Sigmoid colon (tissue), 4 donors: ENCODE measurements at regions not wholly inside any gene's neighbourhood (a gene's known extent, or its start where the extent isn't known, plus 50 kb on each side); places are given as distances from the start of the nearest gene placed in this dataset.

Experiments
- CTCF ChIP-seq, 4 experiments: fragments of 450-650 bp in 3 of 4; fragments of 200-600 bp in 1 of 4; IDR thresholded peaks; one replicate each; pipeline ENCODE4 v1.5.1; 2016 to 2019; ENCODE audit warnings: antibody characterized with exemption in 4 of 4, mild to moderate bottlenecking in 3 of 4, moderate library complexity in 2 of 4
- EP300 ChIP-seq, 4 donors: sonication (generic); formaldehyde crosslinking; IDR thresholded peaks; one replicate each; pipeline ENCODE4 v1.6.1; 2017; ENCODE audit warnings: antibody characterized with exemption in 4 of 4
- POLR2AphosphoS5 ChIP-seq, 4 donors: sonication (generic); formaldehyde crosslinking; IDR thresholded peaks; one replicate each; pipeline ENCODE4 v1.6.1; 2017; ENCODE audit warnings: antibody characterized with exemption in 4 of 4

GRCh38 chr14:101417434-101417833, 143.9 kb upstream of the DIO3 start:
- TF ChIP-seq CTCF (IDR thresholded peaks at IDR 0.05) (no peak), POLR2AphosphoS5 (IDR thresholded peaks at IDR 0.05) (no peak), EP300 (IDR thresholded peaks at IDR 0.05) (no peak)
